Cardiac fibroblast (primary cell): ENCODE measurements at regions not wholly inside any gene's neighbourhood (a gene's known extent, or its start where the extent isn't known, plus 50 kb on each side); places are given as distances from the start of the nearest gene placed in this dataset.

Experiments used
- DNase-seq, 2 donors: peaks; one replicate each; pipeline versions ENCODE4 v3.0.0 to v3.0.0-alpha.2; 2010; ENCODE audit warnings: low read depth in 2 of 2
- H3K4me3 ChIP-seq, 2 donors: replicated peaks in 1 of 2; 1 replicate in 1 of 2; 2 replicates in 1 of 2; pipeline ENCODE4 v1.5.1; 2011; ENCODE audit warnings: low read depth in 2 of 2, low read length in 2 of 2, mild to moderate bottlenecking in 2 of 2, moderate library complexity in 1 of 2
- CTCF ChIP-seq: IDR thresholded peaks from one replicate; pipeline ENCODE4 v1.5.1; 2011; ENCODE audit warnings: low read depth, mild to moderate bottlenecking, low read length, inconsistent platforms

- peak in 1 of 2 donors; percentile 83 for DNase-seq
- no peak overlapping the region for H3K4me3 ChIP-seq
- TF ChIP-seq CTCF: no peak
These were observed 102.4 kb upstream of the MAML3 start for GRCh38 chr4:140256335-140256734.

GRCh38 chr4:140255927-140256326, 101.9 kb upstream of the MAML3 start:
- no peak for TF ChIP-seq CTCF
- no peak overlapping the region for H3K4me3 ChIP-seq
- DNase-seq: no peak

- H3K4me3 ChIP-seq: no peak overlapping the region
- DNase-seq: peak in 1 of 2 donors; percentile 60
- no peak for TF ChIP-seq CTCF
These were observed 101.5 kb upstream of the MAML3 start for GRCh38 chr4:140255467-140255866.

GRCh38 chr4:140254651-140255299, 100.8 kb upstream of the MAML3 start:
- no peak overlapping the region for H3K4me3 ChIP-seq

GRCh38 chr4:140253556-140254027, 99.6 kb upstream of the MAML3 start:
- TF ChIP-seq CTCF: no peak
- DNase-seq: no peak
- H3K4me3 ChIP-seq: no peak overlapping the region

More at GRCh38 chr4:140254651-140255299, 100.8 kb upstream of the MAML3 start:
- peak in 1 of 2 donors; percentile 32 for DNase-seq
- TF ChIP-seq CTCF: no peak

- peak; percentile 74 for TF ChIP-seq CTCF
- H3K4me3 ChIP-seq: peak overlapping the region; percentile 35 to 53
- DNase-seq: peak; percentile 84 to 86
These were observed 99.0 kb upstream of the MAML3 start for GRCh38 chr4:140252742-140253555.
